GM23338 (cell line): ENCODE measurements at regions not wholly inside any gene's neighbourhood (a gene's known extent, or its start where the extent isn't known, plus 50 kb on each side); places are given as distances from the start of the nearest gene placed in this dataset.

Experiments used
- ATAC-seq: fragments of 200-7000 bp; cut with Tn5 transposase; 3 replicates; pipeline ENCODE4 v1.9.1; 2020
- DNase-seq: peaks from one replicate; pipeline ENCODE4 v3.0.0-alpha.2; 2015; ENCODE audit warnings: low spot score
- H2AFZ ChIP-seq: fragments of 200-600 bp; sonication (generic); 2 replicates; pipeline ENCODE4 v1.8.0; 2016; ENCODE audit warnings: antibody characterized with exemption, mild to moderate bottlenecking, moderate library complexity
- H3F3A ChIP-seq: fragments of 200-600 bp; sonication (generic); replicated peaks from 2 replicates; pipeline ENCODE4 v1.8.0; 2017; ENCODE audit warnings: antibody characterized with exemption, mixed run types, low read depth
- H3K27ac ChIP-seq: fragments of 200-600 bp; sonication (generic); 2 replicates; pipeline ENCODE4 v1.6.1; 2016; ENCODE audit warnings: low read depth
- H3K27me3 ChIP-seq: fragments of 200-600 bp; sonication (generic); 2 replicates; pipeline ENCODE4 v1.8.0; 2016; ENCODE audit warnings: mild to moderate bottlenecking, mixed run types, moderate library complexity; ENCODE audit not compliant: insufficient read depth
- H3K36me3 ChIP-seq: fragments of 200-600 bp; sonication (generic); 2 replicates; pipeline ENCODE4 v1.8.0; 2016; ENCODE audit warnings: mild to moderate bottlenecking; ENCODE audit not compliant: insufficient read depth
- H3K4me1 ChIP-seq: fragments of 200-600 bp; sonication (generic); 2 replicates; pipeline ENCODE4 v1.8.0; 2016; ENCODE audit warnings: mild to moderate bottlenecking, moderate library complexity; ENCODE audit not compliant: insufficient read depth
- H3K4me2 ChIP-seq: fragments of 200-600 bp; sonication (generic); 2 replicates; pipeline ENCODE4 v1.7.1; 2017; ENCODE audit warnings: mixed run types
- H3K4me3 ChIP-seq: fragments of 200-600 bp; sonication (generic); 2 replicates; pipeline ENCODE4 v1.6.1; 2016; ENCODE audit warnings: mixed run types
- H3K79me2 ChIP-seq: fragments of 200-600 bp; sonication (generic); replicated peaks from 2 replicates; pipeline ENCODE4 v1.8.0; 2017; ENCODE audit warnings: mild to moderate bottlenecking; ENCODE audit not compliant: insufficient read depth
- H3K9me2 ChIP-seq: fragments of 200-600 bp; sonication (generic); 2 replicates; pipeline ENCODE4 v1.8.0; 2017; ENCODE audit not compliant: insufficient read depth
- H4K20me1 ChIP-seq: fragments of 200-600 bp; sonication (generic); replicated peaks from 2 replicates; pipeline ENCODE4 v1.8.0; 2017; ENCODE audit warnings: mild to moderate bottlenecking; ENCODE audit not compliant: insufficient read depth
- H3K27ac Mint-ChIP-seq: 2 replicates; pipeline ENCODE4 v1.8.0; 2020; ENCODE audit warnings: inconsistent platforms, mild to moderate bottlenecking, moderate library complexity, mixed read lengths
- H3K27me3 Mint-ChIP-seq: 3 replicates; pipeline ENCODE4 v1.8.0; 2022; ENCODE audit warnings: low read depth, mild to moderate bottlenecking, moderate library complexity, mixed read lengths, inconsistent platforms; ENCODE audit not compliant: insufficient read depth, poor library complexity
- H3K36me3 Mint-ChIP-seq: 3 replicates; pipeline ENCODE4 v1.8.0; 2021; ENCODE audit warnings: low read depth, mild to moderate bottlenecking, inconsistent platforms, moderate library complexity, mixed read lengths
- H3K4me1 Mint-ChIP-seq: 3 replicates; pipeline ENCODE4 v1.8.0; 2020; ENCODE audit warnings: mild to moderate bottlenecking, inconsistent platforms, mixed read lengths
- H3K4me3 Mint-ChIP-seq: 3 replicates; pipeline ENCODE4 v1.8.0; 2021; ENCODE audit warnings: moderate library complexity, mild to moderate bottlenecking, inconsistent platforms, mixed read lengths
- H3K9me3 Mint-ChIP-seq: 3 replicates; pipeline ENCODE4 v1.8.0; 2020; ENCODE audit warnings: moderate library complexity, mild to moderate bottlenecking, inconsistent platforms, mixed read lengths
- EZH2phosphoT487 ChIP-seq: fragments of 200-600 bp; sonication (generic); IDR thresholded peaks from one replicate; pipeline ENCODE4 v1.8.1; 2018; ENCODE audit warnings: antibody characterized with exemption; ENCODE audit not compliant: unreplicated experiment
- JUNB ChIP-seq: IDR thresholded peaks from one replicate; pipeline ENCODE4 v1.6.1; 2016; ENCODE audit warnings: antibody characterized with exemption; ENCODE audit not compliant: unreplicated experiment
- NANOG ChIP-seq: IDR thresholded peaks from 2 replicates; pipeline ENCODE4 v1.6.1; 2016; ENCODE audit warnings: antibody characterized with exemption, borderline replicate concordance
- POLR2AphosphoS5 ChIP-seq: IDR thresholded peaks from 2 replicates; pipeline ENCODE4 v1.6.1; 2016; ENCODE audit warnings: antibody characterized with exemption, low read depth
- ZNF462 ChIP-seq: fragments of 250-450 bp; sonication (Bioruptor Pico); IDR thresholded peaks from 2 replicates; pipeline ENCODE4 v1.5.0; 2020; ENCODE audit warnings: mild to moderate bottlenecking, moderate library complexity

GRCh38 chr1:214895011-214895600, 187.4 kb upstream of the KCNK2 start (continued):
- TF ChIP-seq ZNF462 (CRISPR knock-in tag) (no peak), EZH2phosphoT487 (no peak)

- H3K4me3 ChIP-seq = no peak overlapping the region
- no peaks in the 10 kb centered on the region for H3F3A ChIP-seq
- H3K4me1 Mint-ChIP-seq = no peaks in the 10 kb centered on the region; the same call in 2 of the 3 replicates
- no peaks in the 10 kb centered on the region for H3K27me3 Mint-ChIP-seq
- H3K9me2 ChIP-seq = no peaks in the 10 kb centered on the region; the same call in 1 of the 2 replicates
- H3K9me3 Mint-ChIP-seq = no peaks in the 10 kb centered on the region; the same call in 2 of the 3 replicates
- no peak overlapping the region for H2AFZ ChIP-seq
- DNase-seq (no peak), ATAC-seq (no peak)
- no peaks in the 10 kb centered on the region for H3K36me3 ChIP-seq
- TF ChIP-seq JUNB (no peak), NANOG (no peak), POLR2AphosphoS5 (no peak)
- no peaks in the 10 kb centered on the region for H4K20me1 ChIP-seq
- no peak overlapping the region for H3K4me2 ChIP-seq
- no peak overlapping the region for H3K27ac Mint-ChIP-seq
- no peaks in the 10 kb centered on the region for H3K36me3 Mint-ChIP-seq
- H3K79me2 ChIP-seq = no peaks in the 10 kb centered on the region
- no peak overlapping the region for H3K27ac ChIP-seq
- H3K4me1 ChIP-seq = no peaks in the 10 kb centered on the region
- no peak overlapping the region for H3K4me3 Mint-ChIP-seq
- H3K27me3 ChIP-seq = no peaks in the 10 kb centered on the region
Observed at GRCh38 chr1:214896921-214897320, 185.6 kb upstream of the KCNK2 start.
